Testis (tissue), 2 donors: ENCODE measurements at regions not wholly inside any gene's neighbourhood (a gene's known extent, or its start where the extent isn't known, plus 50 kb on each side); places are given as distances from the start of the nearest gene placed in this dataset.

Experiments used
- CTCF ChIP-seq, 3 experiments: fragments of 450-650 bp in 2 of 3; fragments of 200-600 bp in 1 of 3; sonication (generic) in 1 of 3; IDR thresholded peaks; one replicate each; pipeline ENCODE4 v1.5.1; 2016 to 2019; ENCODE audit warnings: antibody characterized with exemption in 3 of 3, mild to moderate bottlenecking in 2 of 3, moderate library complexity in 1 of 3
- POLR2A ChIP-seq: fragments of 450-650 bp; IDR thresholded peaks from one replicate; pipeline ENCODE4 v1.6.1; 2017; ENCODE audit warnings: antibody characterized with exemption, mild to moderate bottlenecking, moderate library complexity

- TF ChIP-seq CTCF (IDR thresholded peaks at IDR 0.05) (no peak), POLR2A (no peak)
Observed at GRCh38 chr10:52486840-52487611, 172.9 kb downstream of the DKK1 start.
